ENCODE measurements at regions not wholly inside any gene's neighbourhood (a gene's known extent, or its start where the extent isn't known, plus 50 kb on each side); places are given as distances from the start of the nearest gene placed in this dataset.

- ATAC-seq (no peak), DNase-seq (ENCODE audit: low spot score) (no peak), FAIRE-seq (no peak)
- CTCF ChIA-PET (ENCODE audit: low intra/inter-chr PET ratio, low total read pairs) = no interaction called here
- Histone ChIP-seq H3K27ac (ENCODE audit: extremely low read length, insufficient read depth, low read length) (no peak overlapping the region), H3K36me3 (replicated peaks in 1 of 2; ENCODE audit: control insufficient read depth in 1 of 2, insufficient read depth in 2 of 2, low read length in 2 of 2) (no peaks in the 10 kb centered on the region), H3K27me3 (ENCODE audit: control insufficient read depth in 1 of 2, insufficient read depth in 2 of 2, low read length in 2 of 2) (no peaks in the 10 kb centered on the region), H3K9me3 (ENCODE audit: low read length) (no peaks in the 10 kb centered on the region), H3K79me2 (ENCODE audit: insufficient read depth, low read length) (no peaks in the 10 kb centered on the region), H3K4me3 (replicated peaks in 1 of 3; ENCODE audit: insufficient read depth in 1 of 3, low read depth in 2 of 3, low read length in 3 of 3) (no peak overlapping the region), H4K20me1 (ENCODE audit: insufficient read depth, low read length) (no peaks in the 10 kb centered on the region), H3K4me2 (ENCODE audit: low read depth, low read length) (no peak overlapping the region), H3K9ac (ENCODE audit: insufficient read depth, low read depth, low read length) (no peak overlapping the region), H2AFZ (ENCODE audit: low read length) (no peak overlapping the region), H3K4me1 (ENCODE audit: insufficient read depth, low read length) (no peaks in the 10 kb centered on the region)
- TF ChIP-seq ZBTB42 (CRISPR knock-in tag; IDR thresholded peaks at IDR 0.05) (no peak), SMAD1 (CRISPR knock-in tag; IDR thresholded peaks at IDR 0.05; ENCODE audit: borderline replicate concordance, low read depth) (no peak), ZNF598 (CRISPR knock-in tag; IDR thresholded peaks at IDR 0.05; ENCODE audit: borderline replicate concordance) (no peak)
- 46% methylated on average over 1 of the region's 1 CpG for WGBS (ENCODE audit: low lambda C conversion rate)
- POLR2A ChIA-PET = no interaction called here
- no TSS peak for BruUV-seq (replicated peaks)
- in situ Hi-C loops (cut with HindIII; ENCODE audit: extremely low pct_ligation_motif_present, low pct_unique_long_range_greater_than_20kb) = no loop called here
- intact Hi-C loops (cut with micrococcal nuclease; ENCODE audit: unreplicated experiment) = no loop called here
Observed at GRCh38 chr3:168596175-168596823, 500.6 kb upstream of the GOLIM4 start.

- no peak overlapping the region for H3K4me3 ChIP-seq (replicated peaks in 1 of 3; ENCODE audit: insufficient read depth in 1 of 3, low read depth in 2 of 3, low read length in 3 of 3)
- no peaks in the 10 kb centered on the region for H4K20me1 ChIP-seq (ENCODE audit: insufficient read depth, low read length)
- H3K27ac ChIP-seq (ENCODE audit: extremely low read length, insufficient read depth, low read length) = no peak overlapping the region
- H3K27me3 ChIP-seq (ENCODE audit: control insufficient read depth in 1 of 2, insufficient read depth in 2 of 2, low read length in 2 of 2) = no peaks in the 10 kb centered on the region
- no peaks in the 10 kb centered on the region for H3K36me3 ChIP-seq (replicated peaks in 1 of 2; ENCODE audit: control insufficient read depth in 1 of 2, insufficient read depth in 2 of 2, low read length in 2 of 2)
- H3K9ac ChIP-seq (ENCODE audit: insufficient read depth, low read depth, low read length) = no peak overlapping the region
- no peak for DNase-seq (ENCODE audit: low spot score)
- H2AFZ ChIP-seq (ENCODE audit: low read length) = no peak overlapping the region
- no peak for ATAC-seq
- no TSS peak for BruUV-seq (replicated peaks)
- intact Hi-C loops (cut with micrococcal nuclease; ENCODE audit: unreplicated experiment) (no loop called here), in situ Hi-C loops (cut with HindIII; ENCODE audit: extremely low pct_ligation_motif_present, low pct_unique_long_range_greater_than_20kb) (no loop called here)
- WGBS (ENCODE audit: low lambda C conversion rate) = 16% methylated on average over 2 of the region's 2 CpGs
- H3K4me1 ChIP-seq (ENCODE audit: insufficient read depth, low read length) = no peaks in the 10 kb centered on the region
- ChIA-PET POLR2A (no interaction called here), CTCF (ENCODE audit: low intra/inter-chr PET ratio, low total read pairs) (no interaction called here)
- no peaks in the 10 kb centered on the region for H3K9me3 ChIP-seq (ENCODE audit: low read length)
- no peaks in the 10 kb centered on the region for H3K79me2 ChIP-seq (ENCODE audit: insufficient read depth, low read length)
- FAIRE-seq = no peak
- H3K4me2 ChIP-seq (ENCODE audit: low read depth, low read length) = no peak overlapping the region
- no peak for TF ChIP-seq ZNF569 (CRISPR knock-in tag; IDR thresholded peaks at IDR 0.05; ENCODE audit: borderline replicate concordance)
- TF ChIP-seq E2F1 (CRISPR knock-in tag; IDR thresholded peaks at IDR 0.05) = no peak
- no peak for TF ChIP-seq PAXIP1 (CRISPR knock-in tag; conservative IDR thresholded peaks at IDR 0.05)
- TF ChIP-seq ZBTB4 (CRISPR knock-in tag; IDR thresholded peaks at IDR 0.05; ENCODE audit: borderline replicate concordance) = no peak
Observed at GRCh38 chr3:168591587-168591986, 495.9 kb upstream of the GOLIM4 start.
